Neural cell (in vitro differentiated cells): ENCODE measurements at regions not wholly inside any gene's neighbourhood (a gene's known extent, or its start where the extent isn't known, plus 50 kb on each side); places are given as distances from the start of the nearest gene placed in this dataset.

Source experiments
- H2AFZ ChIP-seq: fragments of 200-600, 300-800 bp; sonication (generic), shearing (Covaris generic); 2 replicates; pipeline ENCODE4 v1.6.0; 2014; ENCODE audit warnings: low read depth, mild to moderate bottlenecking, antibody characterized with exemption, low read length, moderate library complexity
- H3F3A ChIP-seq: fragments of 200-600 bp; shearing (Covaris generic); 2 replicates; pipeline ENCODE4 v1.6.1; 2016; ENCODE audit warnings: mild to moderate bottlenecking, moderate library complexity, mixed read lengths, antibody characterized with exemption, low read length; ENCODE audit not compliant: insufficient read depth, poor library complexity, severe bottlenecking
- H3K27ac ChIP-seq: fragments of 200-600, 300-800 bp; sonication (generic), shearing (Covaris generic); 2 replicates; pipeline ENCODE4 v1.5.1; 2014; ENCODE audit warnings: mild to moderate bottlenecking, low read length, moderate library complexity
- H3K27me3 ChIP-seq: fragments of 300-800, 200-600 bp; sonication (generic), shearing (Covaris generic); 2 replicates; pipeline ENCODE4 v1.6.0; 2014; ENCODE audit warnings: mild to moderate bottlenecking, low read depth, low read length, moderate library complexity; ENCODE audit not compliant: insufficient read depth
- H3K36me3 ChIP-seq: fragments of 300-800, 200-600 bp; sonication (generic), shearing (Covaris generic); 2 replicates; pipeline ENCODE4 v1.5.1; 2014; ENCODE audit warnings: mild to moderate bottlenecking, antibody characterized with exemption, low read length, moderate library complexity; ENCODE audit not compliant: insufficient read depth
- H3K4me2 ChIP-seq: fragments of 300-800, 200-600 bp; sonication (generic), shearing (Covaris generic); 2 replicates; pipeline ENCODE4 v1.6.0; 2014; ENCODE audit warnings: mild to moderate bottlenecking, low read length
- H3K4me3 ChIP-seq: fragments of 300-800, 200-600 bp; sonication (generic), shearing (Covaris generic); 2 replicates; pipeline ENCODE4 v1.5.1; 2014; ENCODE audit warnings: mild to moderate bottlenecking, low read length, moderate library complexity
- H3K79me2 ChIP-seq: fragments of 200-600 bp; shearing (Covaris generic); replicated peaks from 2 replicates; pipeline ENCODE4 v1.6.0; 2014; ENCODE audit warnings: mild to moderate bottlenecking, low read length, moderate library complexity; ENCODE audit not compliant: insufficient read depth
- H3K9ac ChIP-seq: fragments of 300-800, 200-600 bp; sonication (generic), shearing (Covaris generic); 2 replicates; pipeline ENCODE4 v1.6.1; 2016; ENCODE audit warnings: mild to moderate bottlenecking, low read length, mixed read lengths
- H3K9me2 ChIP-seq: fragments of 200-600 bp; shearing (Covaris generic); 2 replicates; pipeline ENCODE4 v1.6.1; 2016; ENCODE audit warnings: mild to moderate bottlenecking, low read length, mixed read lengths; ENCODE audit not compliant: insufficient read depth
- H3K9me3 ChIP-seq: fragments of 200-600, 300-800 bp; sonication (generic), shearing (Covaris generic); 2 replicates; pipeline ENCODE4 v1.6.1; 2016; ENCODE audit warnings: mild to moderate bottlenecking, mixed run types, low read length, moderate library complexity, mixed read lengths
- H4K20me1 ChIP-seq: fragments of 200-600 bp; shearing (Covaris generic); 2 replicates; pipeline ENCODE4 v1.6.1; 2016; ENCODE audit warnings: mild to moderate bottlenecking, mixed run types; ENCODE audit not compliant: insufficient read depth
- CTCF ChIP-seq: fragments of 450-650 bp; IDR thresholded peaks from 2 replicates; pipeline ENCODE4 v1.5.1; 2014; ENCODE audit warnings: antibody characterized with exemption, mild to moderate bottlenecking, moderate library complexity; ENCODE audit not compliant: poor library complexity, severe bottlenecking
- EP300 ChIP-seq: fragments of 450-650 bp; conservative IDR thresholded peaks from 2 replicates; pipeline ENCODE4 v1.6.1; 2014; ENCODE audit warnings: antibody characterized with exemption, mild to moderate bottlenecking, moderate library complexity; ENCODE audit not compliant: poor library complexity, severe bottlenecking
- EZH2 ChIP-seq: fragments of 200-600, 300-800 bp; shearing (Covaris generic), sonication (generic); IDR thresholded peaks from 2 replicates; pipeline ENCODE4 v1.6.1; 2014; ENCODE audit warnings: antibody characterized with exemption, low read length, borderline replicate concordance, mild to moderate bottlenecking; ENCODE audit not compliant: insufficient read depth, poor library complexity, severe bottlenecking
- MXI1 ChIP-seq: fragments of 450-650 bp; conservative IDR thresholded peaks from 2 replicates; pipeline ENCODE4 v1.6.1; 2014; ENCODE audit warnings: antibody characterized with exemption, mild to moderate bottlenecking; ENCODE audit not compliant: poor library complexity, severe bottlenecking
- POLR2AphosphoS5 ChIP-seq: IDR thresholded peaks from 2 replicates; pipeline ENCODE4 v1.6.1; 2012
- RAD21 ChIP-seq: fragments of 450-650 bp; conservative IDR thresholded peaks from 2 replicates; pipeline ENCODE4 v1.6.1; 2014; ENCODE audit warnings: antibody characterized with exemption, mild to moderate bottlenecking, moderate library complexity
- REST ChIP-seq: IDR thresholded peaks from 2 replicates; pipeline ENCODE4 v1.6.1; 2012; ENCODE audit warnings: borderline replicate concordance
- SMC3 ChIP-seq: fragments of 450-650 bp; conservative IDR thresholded peaks from 2 replicates; pipeline ENCODE4 v1.6.1; 2014; ENCODE audit warnings: antibody characterized with exemption, mild to moderate bottlenecking, moderate library complexity; ENCODE audit not compliant: poor library complexity
- TAF1 ChIP-seq: IDR thresholded peaks from 2 replicates; pipeline ENCODE4 v1.6.1; 2012; ENCODE audit warnings: low read depth

GRCh38 chr1:101444381-101444780 is 207.6 kb downstream of the S1PR1 start:
- no peaks in the 10 kb centered on the region for H4K20me1 ChIP-seq
- no peak overlapping the region for H3K9ac ChIP-seq
- H3K4me3 ChIP-seq = no peak overlapping the region
- no peaks in the 10 kb centered on the region for H3K27me3 ChIP-seq
- no peaks in the 10 kb centered on the region for H3K36me3 ChIP-seq
- no peak overlapping the region for H3K4me2 ChIP-seq
- H3K27ac ChIP-seq = no peak overlapping the region
- no peaks in the 10 kb centered on the region for H3K9me3 ChIP-seq
- TF ChIP-seq MXI1 (no peak), CTCF (no peak), SMC3 (no peak), EZH2 (no peak), POLR2AphosphoS5 (no peak), EP300 (no peak), REST (no peak), TAF1 (no peak), RAD21 (no peak)
- H3K9me2 ChIP-seq = no peaks in the 10 kb centered on the region
- no peak overlapping the region for H2AFZ ChIP-seq
- no peaks in the 10 kb centered on the region for H3K79me2 ChIP-seq
- H3F3A ChIP-seq = no peaks in the 10 kb centered on the region

GRCh38 chr1:101444873-101445618 is 208.2 kb downstream of the S1PR1 start:
- Histone ChIP-seq H3F3A (no peaks in the 10 kb centered on the region), H3K36me3 (no peaks in the 10 kb centered on the region), H4K20me1 (no peaks in the 10 kb centered on the region), H3K4me2 (no peak overlapping the region), H3K9me2 (no peaks in the 10 kb centered on the region), H3K9me3 (no peaks in the 10 kb centered on the region), H3K27me3 (no peaks in the 10 kb centered on the region), H3K4me3 (no peak overlapping the region), H3K79me2 (no peaks in the 10 kb centered on the region), H2AFZ (no peak overlapping the region), H3K27ac (no peak overlapping the region), H3K9ac (no peak overlapping the region)
- TF ChIP-seq RAD21 (no peak), MXI1 (no peak)
